ENCODE measurements at regions not wholly inside any gene's neighbourhood (a gene's known extent, or its start where the extent isn't known, plus 50 kb on each side); places are given as distances from the start of the nearest gene placed in this dataset.

GRCh38 chr4:111198446-111198845, 575.6 kb upstream of the PITX2 start:
- H3K4me2 ChIP-seq (ENCODE audit: low read depth, low read length, poor library complexity, severe bottlenecking), result no peak overlapping the region
- no peak overlapping the region for H3K4me3 ChIP-seq (ENCODE audit: insufficient read depth, low read length, poor library complexity, severe bottlenecking)
- no peaks in the 10 kb centered on the region for H3K27me3 ChIP-seq (ENCODE audit: low read length)
- no peaks in the 10 kb centered on the region for H3K9me3 ChIP-seq (ENCODE audit: insufficient read depth, low read length)
- TF ChIP-seq, protein P1, sequence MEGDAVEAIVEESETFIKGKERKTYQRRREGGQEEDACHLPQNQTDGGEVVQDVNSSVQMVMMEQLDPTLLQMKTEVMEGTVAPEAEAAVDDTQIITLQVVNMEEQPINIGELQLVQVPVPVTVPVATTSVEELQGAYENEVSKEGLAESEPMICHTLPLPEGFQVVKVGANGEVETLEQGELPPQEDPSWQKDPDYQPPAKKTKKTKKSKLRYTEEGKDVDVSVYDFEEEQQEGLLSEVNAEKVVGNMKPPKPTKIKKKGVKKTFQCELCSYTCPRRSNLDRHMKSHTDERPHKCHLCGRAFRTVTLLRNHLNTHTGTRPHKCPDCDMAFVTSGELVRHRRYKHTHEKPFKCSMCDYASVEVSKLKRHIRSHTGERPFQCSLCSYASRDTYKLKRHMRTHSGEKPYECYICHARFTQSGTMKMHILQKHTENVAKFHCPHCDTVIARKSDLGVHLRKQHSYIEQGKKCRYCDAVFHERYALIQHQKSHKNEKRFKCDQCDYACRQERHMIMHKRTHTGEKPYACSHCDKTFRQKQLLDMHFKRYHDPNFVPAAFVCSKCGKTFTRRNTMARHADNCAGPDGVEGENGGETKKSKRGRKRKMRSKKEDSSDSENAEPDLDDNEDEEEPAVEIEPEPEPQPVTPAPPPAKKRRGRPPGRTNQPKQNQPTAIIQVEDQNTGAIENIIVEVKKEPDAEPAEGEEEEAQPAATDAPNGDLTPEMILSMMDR (IDR thresholded peaks at IDR 0.05; ENCODE audit: insufficient read depth, low read length, poor library complexity, severe bottlenecking), result no peak
- TF ChIP-seq EZH2phosphoT487 (conservative IDR thresholded peaks at IDR 0.05; ENCODE audit: low read length), result no peak
- H4K20me1 ChIP-seq (ENCODE audit: low read depth, low read length), result no peaks in the 10 kb centered on the region
- H3K79me2 ChIP-seq (ENCODE audit: insufficient read depth, low read length), result no peaks in the 10 kb centered on the region
- H3K36me3 ChIP-seq (ENCODE audit: low read length), result no peaks in the 10 kb centered on the region
- no peak overlapping the region for H3K27ac ChIP-seq (ENCODE audit: low read depth, low read length)
- H2AFZ ChIP-seq (ENCODE audit: low read depth, low read length, severe bottlenecking), result no peak overlapping the region
- H3K9me2 ChIP-seq (replicated peaks; ENCODE audit: insufficient read depth, low read length), result no peaks in the 10 kb centered on the region
- no peak overlapping the region for H3K9ac ChIP-seq (ENCODE audit: low read length)
- H3F3A ChIP-seq (ENCODE audit: insufficient read depth), result no peaks in the 10 kb centered on the region

GRCh38 chr4:111204797-111205196, 581.9 kb upstream of the PITX2 start:
- Histone ChIP-seq H3K9me2 (replicated peaks; ENCODE audit: insufficient read depth, low read length) (no peaks in the 10 kb centered on the region), H3K4me2 (ENCODE audit: low read depth, low read length, poor library complexity, severe bottlenecking) (no peak overlapping the region), H3K4me3 (ENCODE audit: insufficient read depth, low read length, poor library complexity, severe bottlenecking) (no peak overlapping the region), H2AFZ (ENCODE audit: low read depth, low read length, severe bottlenecking) (no peak overlapping the region), H3F3A (ENCODE audit: insufficient read depth) (no peaks in the 10 kb centered on the region), H4K20me1 (ENCODE audit: low read depth, low read length) (no peaks in the 10 kb centered on the region), H3K27me3 (ENCODE audit: low read length) (no peaks in the 10 kb centered on the region), H3K9ac (ENCODE audit: low read length) (no peak overlapping the region), H3K27ac (ENCODE audit: low read depth, low read length) (no peak overlapping the region), H3K79me2 (ENCODE audit: insufficient read depth, low read length) (no peaks in the 10 kb centered on the region), H3K36me3 (ENCODE audit: low read length) (no peaks in the 10 kb centered on the region), H3K9me3 (ENCODE audit: insufficient read depth, low read length) (no peaks in the 10 kb centered on the region)
- TF ChIP-seq EZH2phosphoT487 (conservative IDR thresholded peaks at IDR 0.05; ENCODE audit: low read length), result no peak
- TF ChIP-seq, protein P1 (IDR thresholded peaks at IDR 0.05; ENCODE audit: insufficient read depth, low read length, poor library complexity, severe bottlenecking), result no peak

GRCh38 chr4:111208970-111209369, 586.1 kb upstream of the PITX2 start:
- no peak overlapping the region for H3K4me3 ChIP-seq (ENCODE audit: insufficient read depth, low read length, poor library complexity, severe bottlenecking)
- H3K9me3 ChIP-seq (ENCODE audit: insufficient read depth, low read length), result no peaks in the 10 kb centered on the region
- H3K4me2 ChIP-seq (ENCODE audit: low read depth, low read length, poor library complexity, severe bottlenecking), result no peak overlapping the region
- H3K9me2 ChIP-seq (replicated peaks; ENCODE audit: insufficient read depth, low read length), result no peaks in the 10 kb centered on the region
- H2AFZ ChIP-seq (ENCODE audit: low read depth, low read length, severe bottlenecking), result no peak overlapping the region
- no peaks in the 10 kb centered on the region for H3K79me2 ChIP-seq (ENCODE audit: insufficient read depth, low read length)
- no peaks in the 10 kb centered on the region for H3K36me3 ChIP-seq (ENCODE audit: low read length)
- TF ChIP-seq EZH2phosphoT487 (conservative IDR thresholded peaks at IDR 0.05; ENCODE audit: low read length), result no peak
- TF ChIP-seq, protein P1 (IDR thresholded peaks at IDR 0.05; ENCODE audit: insufficient read depth, low read length, poor library complexity, severe bottlenecking), result no peak
- no peaks in the 10 kb centered on the region for H3K27me3 ChIP-seq (ENCODE audit: low read length)
- H4K20me1 ChIP-seq (ENCODE audit: low read depth, low read length), result no peaks in the 10 kb centered on the region
- H3K27ac ChIP-seq (ENCODE audit: low read depth, low read length), result no peak overlapping the region
- no peaks in the 10 kb centered on the region for H3F3A ChIP-seq (ENCODE audit: insufficient read depth)
- H3K9ac ChIP-seq (ENCODE audit: low read length), result no peak overlapping the region
